ENCODE measurements at regions not wholly inside any gene's neighbourhood (a gene's known extent, or its start where the extent isn't known, plus 50 kb on each side); places are given as distances from the start of the nearest gene placed in this dataset.
"Not testable (repeated sequence)": the region's sequence is repeated elsewhere in the genome, so short reads cannot be mapped to it uniquely, and the experiment has no call there.

DNA sequence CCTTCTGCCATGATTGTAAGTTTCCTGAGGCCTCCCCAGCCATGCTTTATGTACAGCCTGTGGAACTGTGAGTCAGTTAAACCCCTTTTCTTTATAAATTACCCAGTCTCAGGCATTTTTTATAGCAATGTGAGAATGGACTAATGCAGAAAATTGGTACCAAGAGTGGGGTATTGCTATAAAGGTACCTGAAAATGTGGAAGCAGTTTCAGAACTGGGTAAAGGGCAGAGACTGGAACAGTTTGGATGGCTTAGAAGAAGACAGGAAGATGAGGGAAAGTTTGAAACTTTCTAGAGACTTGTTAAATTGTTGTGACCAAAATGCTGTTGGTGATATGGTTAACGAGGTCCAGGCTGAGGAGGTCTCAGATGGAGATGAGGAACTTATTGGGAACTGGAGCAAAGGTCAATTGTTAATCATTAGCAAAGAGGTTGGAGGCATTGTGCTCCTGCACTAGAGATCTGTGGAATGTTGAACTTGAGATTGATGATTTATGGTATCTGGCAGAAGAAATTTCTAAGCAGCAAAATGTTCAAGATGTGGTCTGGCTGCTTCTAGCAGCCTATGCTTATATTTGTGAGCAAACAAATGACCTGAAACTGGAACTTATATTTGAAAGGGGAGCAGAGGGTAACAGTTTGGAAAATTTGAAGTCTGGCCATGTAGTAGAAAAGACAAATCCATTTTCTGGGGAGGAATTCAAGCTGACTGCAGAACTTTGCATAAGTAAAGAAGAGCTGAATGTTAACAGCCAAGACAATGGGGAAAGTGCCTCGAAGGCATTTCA lies 79.0 kb upstream of the GMDS start:
- DNase-seq (ENCODE audit: low spot score): no peak
- TF ChIP-seq, protein P1, sequence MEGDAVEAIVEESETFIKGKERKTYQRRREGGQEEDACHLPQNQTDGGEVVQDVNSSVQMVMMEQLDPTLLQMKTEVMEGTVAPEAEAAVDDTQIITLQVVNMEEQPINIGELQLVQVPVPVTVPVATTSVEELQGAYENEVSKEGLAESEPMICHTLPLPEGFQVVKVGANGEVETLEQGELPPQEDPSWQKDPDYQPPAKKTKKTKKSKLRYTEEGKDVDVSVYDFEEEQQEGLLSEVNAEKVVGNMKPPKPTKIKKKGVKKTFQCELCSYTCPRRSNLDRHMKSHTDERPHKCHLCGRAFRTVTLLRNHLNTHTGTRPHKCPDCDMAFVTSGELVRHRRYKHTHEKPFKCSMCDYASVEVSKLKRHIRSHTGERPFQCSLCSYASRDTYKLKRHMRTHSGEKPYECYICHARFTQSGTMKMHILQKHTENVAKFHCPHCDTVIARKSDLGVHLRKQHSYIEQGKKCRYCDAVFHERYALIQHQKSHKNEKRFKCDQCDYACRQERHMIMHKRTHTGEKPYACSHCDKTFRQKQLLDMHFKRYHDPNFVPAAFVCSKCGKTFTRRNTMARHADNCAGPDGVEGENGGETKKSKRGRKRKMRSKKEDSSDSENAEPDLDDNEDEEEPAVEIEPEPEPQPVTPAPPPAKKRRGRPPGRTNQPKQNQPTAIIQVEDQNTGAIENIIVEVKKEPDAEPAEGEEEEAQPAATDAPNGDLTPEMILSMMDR (IDR thresholded peaks at IDR 0.05; ENCODE audit: extremely low read depth, insufficient read depth, missing control alignments): no peak
- in situ Hi-C loops (cut with MboI; ENCODE audit: low pct_unique_long_range_greater_than_20kb, low sequenced_read_pairs, unreplicated experiment): no loop called here

DNA sequence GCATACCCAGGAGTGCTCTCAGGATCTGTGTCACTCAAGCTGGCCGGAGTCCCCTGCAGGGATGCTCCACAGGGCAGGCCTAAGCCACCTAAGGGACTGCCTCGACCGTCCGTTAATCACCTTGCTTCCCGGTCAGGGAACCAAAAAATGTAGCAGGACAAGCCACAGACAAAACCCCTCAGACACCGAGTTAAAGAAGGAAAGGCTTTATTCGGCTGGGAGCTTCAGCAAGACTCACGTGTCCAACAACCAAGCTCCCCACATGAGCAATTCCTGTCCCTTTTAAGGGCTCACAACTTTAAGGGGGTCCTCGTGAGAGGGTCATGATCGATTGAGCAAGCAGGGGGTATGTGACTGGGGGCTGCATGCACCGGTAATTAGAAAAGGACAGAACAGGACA lies 72.1 kb upstream of the GMDS start:
- DNase-seq (ENCODE audit: low spot score); in situ Hi-C loops (cut with MboI; ENCODE audit: low pct_unique_long_range_greater_than_20kb, low sequenced_read_pairs, unreplicated experiment): not testable (repeated sequence)

DNA sequence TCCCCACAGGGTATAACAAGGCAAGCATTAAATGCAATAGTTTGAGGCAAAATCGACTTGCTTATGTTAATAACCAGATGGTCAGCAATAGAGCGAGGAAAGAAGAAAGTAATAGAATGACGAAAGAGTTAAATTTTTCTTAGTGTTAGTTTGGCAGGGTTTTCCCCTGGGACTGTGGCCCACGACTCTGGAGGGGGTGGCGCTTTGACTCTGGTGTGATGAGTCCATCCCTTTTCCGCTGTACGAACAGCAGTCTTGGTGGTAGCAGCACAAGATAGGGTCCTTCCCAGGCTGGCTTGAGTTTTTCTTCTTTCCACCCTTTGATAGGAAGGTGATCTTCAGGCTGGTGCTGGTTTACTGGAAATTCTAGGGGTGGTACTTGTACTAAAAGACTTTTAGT lies 69.2 kb upstream of the GMDS start:
- in situ Hi-C loops (cut with MboI; ENCODE audit: low pct_unique_long_range_greater_than_20kb, low sequenced_read_pairs, unreplicated experiment): no loop called here
- TF ChIP-seq, protein P1 (IDR thresholded peaks at IDR 0.05; ENCODE audit: extremely low read depth, insufficient read depth, missing control alignments): no peak
- DNase-seq (ENCODE audit: low spot score): no peak

DNA sequence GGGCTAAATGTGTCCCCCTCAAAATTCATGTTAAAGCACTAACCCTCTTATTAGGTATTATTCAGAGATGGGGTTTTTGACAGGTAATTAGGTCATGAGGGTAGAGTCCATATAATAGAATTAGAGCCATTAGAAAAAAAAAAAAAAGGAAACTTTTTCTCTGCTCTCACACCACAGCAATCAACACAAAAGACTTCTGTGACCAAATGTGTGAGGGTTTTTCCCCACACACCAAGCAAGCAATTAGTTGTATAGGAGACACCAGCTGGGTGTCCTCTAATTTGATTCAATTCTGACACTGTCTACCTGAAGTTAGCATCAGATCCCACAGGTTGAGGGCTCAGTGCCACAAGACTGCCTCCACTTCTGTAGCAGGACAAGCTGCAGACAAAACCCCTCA lies 64.6 kb upstream of the GMDS start:
- TF ChIP-seq, protein P1 (IDR thresholded peaks at IDR 0.05; ENCODE audit: extremely low read depth, insufficient read depth, missing control alignments): no peak

DNA sequence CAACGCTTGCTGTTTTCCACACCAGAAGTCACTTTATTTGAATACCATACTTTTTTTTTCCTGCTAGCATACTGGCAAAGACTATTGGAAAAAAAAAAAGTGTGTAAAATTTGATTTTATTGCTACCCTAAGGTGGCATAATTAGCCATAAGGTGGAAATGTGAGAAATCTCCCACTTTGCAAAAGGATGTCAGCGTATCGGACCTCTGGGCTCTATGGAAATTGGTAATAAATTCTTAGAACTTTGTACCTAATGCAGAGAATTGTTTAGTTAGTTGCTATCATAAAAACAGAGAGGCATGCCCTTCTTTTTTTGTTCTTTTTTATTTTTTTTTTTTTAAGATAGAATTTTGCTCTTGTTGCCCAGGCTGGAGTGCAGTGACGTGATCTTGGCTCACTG lies 63.7 kb upstream of the GMDS start:
- in situ Hi-C loops (cut with MboI; ENCODE audit: low pct_unique_long_range_greater_than_20kb, low sequenced_read_pairs, unreplicated experiment): no loop called here
- TF ChIP-seq, protein P1 (IDR thresholded peaks at IDR 0.05; ENCODE audit: extremely low read depth, insufficient read depth, missing control alignments): no peak
- no peak for DNase-seq (ENCODE audit: low spot score)

More for the DNA sequence above, 64.6 kb upstream of the GMDS start:
- in situ Hi-C loops (cut with MboI; ENCODE audit: low pct_unique_long_range_greater_than_20kb, low sequenced_read_pairs, unreplicated experiment): no loop called here
- DNase-seq (ENCODE audit: low spot score): no peak

DNA sequence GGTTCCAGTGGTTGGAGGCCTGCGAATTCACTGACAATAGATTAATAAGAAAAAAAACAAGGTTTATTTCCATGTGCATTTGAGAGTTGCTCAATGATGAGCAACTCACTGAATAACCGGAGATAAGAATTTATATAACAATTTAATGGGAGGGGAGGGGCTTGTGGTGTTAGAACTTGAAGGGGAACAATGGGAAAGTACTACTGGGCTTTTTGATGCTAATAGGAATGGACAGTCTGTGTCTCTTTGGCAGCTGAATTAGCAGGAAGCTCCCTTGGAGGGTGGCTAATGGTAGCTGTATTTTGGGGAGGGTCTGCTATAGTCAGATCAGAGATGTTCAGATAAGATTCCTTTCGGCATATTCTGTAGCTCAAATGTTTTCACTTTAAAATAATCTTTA lies 62.4 kb upstream of the GMDS start:
- TF ChIP-seq, protein P1 (IDR thresholded peaks at IDR 0.05; ENCODE audit: extremely low read depth, insufficient read depth, missing control alignments): no peak
- in situ Hi-C loops (cut with MboI; ENCODE audit: low pct_unique_long_range_greater_than_20kb, low sequenced_read_pairs, unreplicated experiment): no loop called here
- no peak for DNase-seq (ENCODE audit: low spot score)

DNA sequence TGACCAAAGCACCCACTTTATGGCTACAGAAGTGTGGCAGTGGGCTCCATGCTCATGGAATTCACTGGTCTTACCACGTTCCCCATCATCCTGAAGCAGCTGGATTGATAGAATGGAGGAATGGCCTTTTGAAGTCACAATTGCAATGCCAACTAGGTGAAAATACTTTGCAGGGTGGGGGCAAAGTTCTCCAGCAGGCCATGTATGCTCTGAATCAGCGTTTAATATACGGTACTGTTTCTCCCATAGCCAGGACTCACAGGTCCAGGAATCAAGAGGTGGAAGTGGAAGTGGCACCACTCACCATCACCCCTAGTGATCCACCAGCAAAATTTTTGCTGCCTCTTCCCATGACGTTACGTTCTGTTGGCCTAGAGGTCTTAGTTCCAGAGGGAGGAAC lies 60.5 kb upstream of the GMDS start:
- TF ChIP-seq, protein P1 (IDR thresholded peaks at IDR 0.05; ENCODE audit: extremely low read depth, insufficient read depth, missing control alignments): no peak
- no peak for DNase-seq (ENCODE audit: low spot score)
- in situ Hi-C loops (cut with MboI; ENCODE audit: low pct_unique_long_range_greater_than_20kb, low sequenced_read_pairs, unreplicated experiment): no loop called here

DNA sequence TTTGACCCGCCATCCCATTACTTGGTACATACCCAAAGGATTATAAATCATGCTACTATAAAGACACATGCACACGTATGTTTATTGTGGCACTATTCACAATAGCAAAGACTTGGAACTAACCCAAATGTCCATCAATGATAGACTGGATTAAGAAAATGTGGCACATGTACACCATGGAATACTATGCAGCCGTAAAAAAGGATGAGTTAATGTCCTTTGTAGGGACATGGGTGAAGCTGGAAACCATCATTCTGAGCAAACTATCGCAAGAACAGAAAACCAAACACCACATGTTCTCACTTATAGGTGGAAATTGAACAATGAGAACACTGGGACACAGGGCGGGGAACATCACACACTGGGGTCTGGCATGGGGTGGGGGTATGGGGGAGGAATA lies 57.1 kb upstream of the GMDS start:
- DNase-seq (ENCODE audit: low spot score); in situ Hi-C loops (cut with MboI; ENCODE audit: low pct_unique_long_range_greater_than_20kb, low sequenced_read_pairs, unreplicated experiment): not testable (repeated sequence)
